Liver (tissue), 8 donors: ENCODE measurements at regions not wholly inside any gene's neighbourhood (a gene's known extent, or its start where the extent isn't known, plus 50 kb on each side); places are given as distances from the start of the nearest gene placed in this dataset.

Experiments
- DNase-seq: peaks from one replicate; pipeline ENCODE4 v3.0.0-alpha.2; 2017; ENCODE audit warnings: low spot score
- H3K27ac ChIP-seq, 2 donors: one replicate each; pipeline ENCODE4 v1.7.0; 2013; ENCODE audit warnings: inconsistent platforms in 2 of 2, low read length in 2 of 2, control low read depth in 1 of 2, low read depth in 1 of 2, mild to moderate bottlenecking in 1 of 2
- H3K27me3 ChIP-seq, 4 donors: one replicate each; pipeline versions ENCODE4 v1.6.1 to v1.7.0; 2013; ENCODE audit warnings: low read length in 3 of 4, inconsistent platforms in 1 of 4, mild to moderate bottlenecking in 1 of 4, moderate library complexity in 1 of 4; ENCODE audit not compliant: control insufficient read depth in 4 of 4, insufficient read depth in 4 of 4
- H3K36me3 ChIP-seq, 4 donors: one replicate each; pipeline versions ENCODE4 v1.6.1 to v1.7.0; 2013; ENCODE audit warnings: low read length in 3 of 4, mild to moderate bottlenecking in 3 of 4, low read depth in 1 of 4, moderate library complexity in 1 of 4; ENCODE audit not compliant: control insufficient read depth in 4 of 4, insufficient read depth in 3 of 4
- H3K4me1 ChIP-seq, 4 donors: one replicate each; pipeline versions ENCODE4 v1.6.1 to v1.7.0; 2013; ENCODE audit warnings: low read length in 3 of 4, mild to moderate bottlenecking in 3 of 4, moderate library complexity in 1 of 4; ENCODE audit not compliant: control insufficient read depth in 4 of 4, insufficient read depth in 4 of 4
- H3K4me3 ChIP-seq, 3 donors: one replicate each; pipeline versions ENCODE4 v1.6.1 to v1.7.0; 2013; ENCODE audit warnings: low read length in 3 of 3, control low read depth in 1 of 3, low read depth in 1 of 3, mild to moderate bottlenecking in 1 of 3
- H3K9ac ChIP-seq, 2 donors: one replicate each; pipeline ENCODE4 v1.7.0; 2013; ENCODE audit warnings: low read length in 2 of 2, mild to moderate bottlenecking in 2 of 2, moderate library complexity in 2 of 2, control low read depth in 1 of 2, low read depth in 1 of 2
- H3K9me3 ChIP-seq, 4 donors: one replicate each; pipeline versions ENCODE4 v1.6.1 to v1.7.0; 2013; ENCODE audit warnings: low read length in 3 of 4; ENCODE audit not compliant: control insufficient read depth in 4 of 4
- CTCF ChIP-seq: fragments of 150-350 bp; IDR thresholded peaks from 2 replicates; pipeline ENCODE4 v1.5.1; 2017; ENCODE audit warnings: improper control_type of control experiment, low read depth, low read length; ENCODE audit not compliant: missing input control
- EGR1 ChIP-seq, 2 donors: IDR thresholded peaks; 2 replicates each; pipeline ENCODE4 v1.6.1; 2016 to 2018; ENCODE audit warnings: antibody characterized with exemption in 2 of 2, low read depth in 2 of 2
- FOXA1 ChIP-seq: IDR thresholded peaks from 2 replicates; pipeline ENCODE4 v1.6.1; 2016; ENCODE audit warnings: antibody characterized with exemption
- FOXA2 ChIP-seq: IDR thresholded peaks from 2 replicates; pipeline ENCODE4 v1.6.1; 2016; ENCODE audit warnings: antibody characterized with exemption
- GABPA ChIP-seq, 2 donors: IDR thresholded peaks in 1 of 2; conservative IDR thresholded peaks in 1 of 2; 2 replicates each; pipeline ENCODE4 v1.6.1; 2016; ENCODE audit warnings: antibody characterized with exemption in 2 of 2, mild to moderate bottlenecking in 1 of 2, moderate library complexity in 1 of 2
- HNF4A ChIP-seq, 2 donors: conservative IDR thresholded peaks; 2 replicates each; pipeline ENCODE4 v1.6.1; 2016; ENCODE audit warnings: antibody characterized with exemption in 2 of 2, mild to moderate bottlenecking in 2 of 2
- HNF4G ChIP-seq: IDR thresholded peaks from 2 replicates; pipeline ENCODE4 v1.6.1; 2016; ENCODE audit warnings: antibody characterized with exemption
- JUND ChIP-seq, 2 donors: IDR thresholded peaks; 2 replicates each; pipeline ENCODE4 v1.6.1; 2016; ENCODE audit warnings: antibody characterized with exemption in 2 of 2
- NR2F2 ChIP-seq: IDR thresholded peaks from 2 replicates; pipeline ENCODE4 v1.6.1; 2016; ENCODE audit warnings: antibody characterized with exemption
- RAD21 ChIP-seq, 2 donors: IDR thresholded peaks; 2 replicates each; pipeline ENCODE4 v1.6.1; 2016; ENCODE audit warnings: antibody characterized with exemption in 2 of 2, mild to moderate bottlenecking in 2 of 2
- RXRA ChIP-seq, 2 donors: IDR thresholded peaks; 2 replicates each; pipeline ENCODE4 v1.6.1; 2017 to 2018; ENCODE audit warnings: antibody characterized with exemption in 2 of 2, mild to moderate bottlenecking in 1 of 2
- SP1 ChIP-seq: IDR thresholded peaks from 2 replicates; pipeline ENCODE4 v1.6.1; 2018; ENCODE audit warnings: antibody characterized with exemption, mild to moderate bottlenecking
- TAF1 ChIP-seq: conservative IDR thresholded peaks from 2 replicates; pipeline ENCODE4 v1.6.1; 2016; ENCODE audit warnings: antibody characterized with exemption, mild to moderate bottlenecking
- YY1 ChIP-seq: IDR thresholded peaks from 2 replicates; pipeline ENCODE4 v1.6.1; 2016; ENCODE audit warnings: antibody characterized with exemption, mild to moderate bottlenecking
- WGBS: extraction: QIAGEN DNeasy Blood & Tissue Kit; methylation state at CpG from one replicate; pipeline ENCODE4 v1.1.7; 2013; 5-methylcytosine and 5-hydroxymethylcytosine counted together
- TF ChIP-seq, protein P1 (sequence below): IDR thresholded peaks from 2 replicates; pipeline ENCODE4 v1.6.1; 2016; ENCODE audit warnings: antibody characterized with exemption
- TF ChIP-seq, protein P2 (sequence below): IDR thresholded peaks from 2 replicates; pipeline ENCODE4 v1.6.1; 2016; ENCODE audit warnings: antibody characterized with exemption, mild to moderate bottlenecking
- TF ChIP-seq, protein P3 (sequence below): IDR thresholded peaks from 2 replicates; pipeline ENCODE4 v1.6.1; 2016; ENCODE audit warnings: antibody characterized with exemption
- donor health status: healthy.
- donor health status: healthy.
- donor health status: healthy.
- donor health status: healthy.
- donor health status: healthy.

- Histone ChIP-seq H3K27ac (no peak overlapping the region), H3K27me3 (no peaks in the 10 kb centered on the region), H3K36me3 (no peaks in the 10 kb centered on the region), H3K9me3 (peaks cover 0 to 2% (median 0%) of the 10 kb centered on the region in 4 donors), H3K9ac (no peak overlapping the region), H3K4me1 (no peaks in the 10 kb centered on the region), H3K4me3 (no peak overlapping the region)
- TF ChIP-seq, protein P1, sequence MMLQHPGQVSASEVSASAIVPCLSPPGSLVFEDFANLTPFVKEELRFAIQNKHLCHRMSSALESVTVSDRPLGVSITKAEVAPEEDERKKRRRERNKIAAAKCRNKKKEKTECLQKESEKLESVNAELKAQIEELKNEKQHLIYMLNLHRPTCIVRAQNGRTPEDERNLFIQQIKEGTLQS, result no peak
- TF ChIP-seq JUND (IDR thresholded peaks at IDR 0.05), result no peak
- no peak for TF ChIP-seq FOXA1
- no peak for TF ChIP-seq GABPA (IDR thresholded peaks at IDR 0.05 in 1 of 2, conservative IDR thresholded peaks at IDR 0.05 in 1 of 2)
- TF ChIP-seq, protein P2, sequence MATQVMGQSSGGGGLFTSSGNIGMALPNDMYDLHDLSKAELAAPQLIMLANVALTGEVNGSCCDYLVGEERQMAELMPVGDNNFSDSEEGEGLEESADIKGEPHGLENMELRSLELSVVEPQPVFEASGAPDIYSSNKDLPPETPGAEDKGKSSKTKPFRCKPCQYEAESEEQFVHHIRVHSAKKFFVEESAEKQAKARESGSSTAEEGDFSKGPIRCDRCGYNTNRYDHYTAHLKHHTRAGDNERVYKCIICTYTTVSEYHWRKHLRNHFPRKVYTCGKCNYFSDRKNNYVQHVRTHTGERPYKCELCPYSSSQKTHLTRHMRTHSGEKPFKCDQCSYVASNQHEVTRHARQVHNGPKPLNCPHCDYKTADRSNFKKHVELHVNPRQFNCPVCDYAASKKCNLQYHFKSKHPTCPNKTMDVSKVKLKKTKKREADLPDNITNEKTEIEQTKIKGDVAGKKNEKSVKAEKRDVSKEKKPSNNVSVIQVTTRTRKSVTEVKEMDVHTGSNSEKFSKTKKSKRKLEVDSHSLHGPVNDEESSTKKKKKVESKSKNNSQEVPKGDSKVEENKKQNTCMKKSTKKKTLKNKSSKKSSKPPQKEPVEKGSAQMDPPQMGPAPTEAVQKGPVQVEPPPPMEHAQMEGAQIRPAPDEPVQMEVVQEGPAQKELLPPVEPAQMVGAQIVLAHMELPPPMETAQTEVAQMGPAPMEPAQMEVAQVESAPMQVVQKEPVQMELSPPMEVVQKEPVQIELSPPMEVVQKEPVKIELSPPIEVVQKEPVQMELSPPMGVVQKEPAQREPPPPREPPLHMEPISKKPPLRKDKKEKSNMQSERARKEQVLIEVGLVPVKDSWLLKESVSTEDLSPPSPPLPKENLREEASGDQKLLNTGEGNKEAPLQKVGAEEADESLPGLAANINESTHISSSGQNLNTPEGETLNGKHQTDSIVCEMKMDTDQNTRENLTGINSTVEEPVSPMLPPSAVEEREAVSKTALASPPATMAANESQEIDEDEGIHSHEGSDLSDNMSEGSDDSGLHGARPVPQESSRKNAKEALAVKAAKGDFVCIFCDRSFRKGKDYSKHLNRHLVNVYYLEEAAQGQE, result no peak
- TF ChIP-seq CTCF, result no peak
- TF ChIP-seq EGR1 (IDR thresholded peaks at IDR 0.05; ENCODE audit: low read depth in 2 of 2), result no peak
- no peak for TF ChIP-seq YY1
- no peak for TF ChIP-seq SP1
- TF ChIP-seq HNF4A (conservative IDR thresholded peaks at IDR 0.05), result no peak
- TF ChIP-seq NR2F2, result no peak
- TF ChIP-seq RXRA (IDR thresholded peaks at IDR 0.05), result no peak
- TF ChIP-seq HNF4G, result no peak
- TF ChIP-seq, protein P3, sequence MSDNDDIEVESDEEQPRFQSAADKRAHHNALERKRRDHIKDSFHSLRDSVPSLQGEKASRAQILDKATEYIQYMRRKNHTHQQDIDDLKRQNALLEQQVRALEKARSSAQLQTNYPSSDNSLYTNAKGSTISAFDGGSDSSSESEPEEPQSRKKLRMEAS, result no peak
- no peak for TF ChIP-seq FOXA2
- no peak for TF ChIP-seq TAF1
- no peak for TF ChIP-seq RAD21 (IDR thresholded peaks at IDR 0.05)
- no peak for DNase-seq
- 87% methylated on average over 2 of the region's 2 CpGs for WGBS
Measured at GRCh38 chr18:55153346-55153745, 194.1 kb upstream of the CCDC68 start.

DNA sequence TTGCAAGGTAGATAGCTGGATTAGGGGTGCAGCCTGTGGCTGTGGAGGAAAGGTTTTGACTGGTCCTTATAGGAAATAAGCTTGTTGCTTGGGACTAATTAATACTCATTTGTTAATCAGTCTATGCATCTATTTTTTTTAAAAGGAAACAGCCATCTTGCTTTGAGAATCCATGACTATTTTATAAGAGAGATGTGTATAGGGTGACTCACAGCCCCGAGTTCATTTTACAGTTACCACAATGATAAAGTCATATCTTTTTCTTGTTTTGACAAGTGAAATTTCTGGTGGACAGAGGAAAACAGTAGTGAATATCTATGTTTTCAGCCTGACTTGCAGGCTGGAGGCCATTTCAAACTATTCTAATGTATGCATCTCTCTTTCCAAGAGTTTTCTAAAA, 193.5 kb upstream of the CCDC68 start:
- Histone ChIP-seq H3K4me3 (no peak overlapping the region), H3K4me1 (no peaks in the 10 kb centered on the region), H3K9me3 (peaks cover 0 to 2% (median 0%) of the 10 kb centered on the region in 4 donors), H3K9ac (no peak overlapping the region), H3K27ac (no peak overlapping the region), H3K36me3 (no peaks in the 10 kb centered on the region), H3K27me3 (no peaks in the 10 kb centered on the region)
- WGBS, result 72% methylated on average over 1 of the region's 1 CpG
- no peak for TF ChIP-seq FOXA1
- TF ChIP-seq, protein P2, result no peak
- no peak for TF ChIP-seq GABPA (IDR thresholded peaks at IDR 0.05 in 1 of 2, conservative IDR thresholded peaks at IDR 0.05 in 1 of 2)
- no peak for TF ChIP-seq JUND (IDR thresholded peaks at IDR 0.05)
- TF ChIP-seq HNF4G, result no peak
- TF ChIP-seq TAF1, result no peak
- TF ChIP-seq, protein P1, result no peak
- no peak for TF ChIP-seq NR2F2
- TF ChIP-seq RXRA (IDR thresholded peaks at IDR 0.05), result no peak
- no peak for TF ChIP-seq SP1
- TF ChIP-seq, protein P3, result no peak
- TF ChIP-seq EGR1 (IDR thresholded peaks at IDR 0.05; ENCODE audit: low read depth in 2 of 2), result no peak
- no peak for DNase-seq
